K562 (cell line): ENCODE measurements at regions not wholly inside any gene's neighbourhood (a gene's known extent, or its start where the extent isn't known, plus 50 kb on each side); places are given as distances from the start of the nearest gene placed in this dataset.

Experiments
- ELF1 ChIP-seq: fragments of 200-800 bp; sonication (Bioruptor generic); IDR thresholded peaks from 2 replicates; pipeline ENCODE4 v1.6.1; 2016; ENCODE audit warnings: missing genetic modification characterization, missing compliant biosample characterization
- RB1 ChIP-seq: fragments of 450-650 bp; IDR thresholded peaks from 2 replicates; pipeline ENCODE4 v1.6.1; 2017; ENCODE audit warnings: low read depth, mild to moderate bottlenecking
- SP1 ChIP-seq: sonication (generic); formaldehyde crosslinking; IDR thresholded peaks from 2 replicates; pipeline ENCODE4 v1.8.1; 2022; ENCODE audit warnings: mild to moderate bottlenecking, missing genetic modification reagents
- ZFP1 ChIP-seq: fragments of 450-650 bp; formaldehyde crosslinking; IDR thresholded peaks from 2 replicates; pipeline ENCODE4 v1.4.0; 2020; ENCODE audit warnings: mild to moderate bottlenecking, mixed read lengths
- ZNF311 ChIP-seq: fragments of 250-450 bp; sonication (Bioruptor Pico); IDR thresholded peaks from 2 replicates; pipeline ENCODE4 v1.4.0; 2020; ENCODE audit warnings: mild to moderate bottlenecking, moderate library complexity
- ZNF431 ChIP-seq: sonication (generic); formaldehyde crosslinking; IDR thresholded peaks from 2 replicates; pipeline ENCODE4 v1.8.0; 2022; ENCODE audit warnings: mild to moderate bottlenecking, missing genetic modification reagents
- TF ChIP-seq, protein P1 (sequence below), 3 experiments: IDR thresholded peaks in 2 of 3; conservative IDR thresholded peaks in 1 of 3; 2 replicates each; pipeline ENCODE4 v1.5.1; 2011 to 2012; ENCODE audit warnings: low read length in 3 of 3, mild to moderate bottlenecking in 3 of 3, control low read depth in 2 of 3, improper control_type of control experiment in 1 of 3, inconsistent platforms in 1 of 3, low read depth in 1 of 3, mixed read lengths in 1 of 3, moderate library complexity in 1 of 3; ENCODE audit not compliant: insufficient read depth in 2 of 3
- TF ChIP-seq, protein P2 (sequence below), 2 experiments: fragments of 450-650 bp in 1 of 2; sonication (generic) in 1 of 2; formaldehyde crosslinking in 1 of 2; IDR thresholded peaks in 1 of 2; conservative IDR thresholded peaks in 1 of 2; 2 replicates each; pipeline versions ENCODE4 v1.6.1 to v1.8.1; 2016 to 2023; ENCODE audit warnings: mild to moderate bottlenecking in 2 of 2, moderate library complexity in 2 of 2, inconsistent platforms in 1 of 2, missing genetic modification reagents in 1 of 2
- TF ChIP-seq, protein P3 (sequence below): IDR thresholded peaks from 3 replicates; pipeline ENCODE4 v1.6.1; 2011; ENCODE audit warnings: borderline replicate concordance, mild to moderate bottlenecking, moderate library complexity; ENCODE audit not compliant: insufficient read length; ENCODE audit errors: extremely low read depth
- TF ChIP-seq, protein P4 (sequence below), 2 experiments: fragments of 450-650 bp in 1 of 2; IDR thresholded peaks; 2 replicates each; pipeline ENCODE4 v1.6.1; 2011 to 2017; ENCODE audit warnings: low read depth in 2 of 2, antibody characterized with exemption in 1 of 2, borderline replicate concordance in 1 of 2, low read length in 1 of 2, mild to moderate bottlenecking in 1 of 2, mixed read lengths in 1 of 2; ENCODE audit not compliant: control insufficient read depth in 1 of 2

DNA sequence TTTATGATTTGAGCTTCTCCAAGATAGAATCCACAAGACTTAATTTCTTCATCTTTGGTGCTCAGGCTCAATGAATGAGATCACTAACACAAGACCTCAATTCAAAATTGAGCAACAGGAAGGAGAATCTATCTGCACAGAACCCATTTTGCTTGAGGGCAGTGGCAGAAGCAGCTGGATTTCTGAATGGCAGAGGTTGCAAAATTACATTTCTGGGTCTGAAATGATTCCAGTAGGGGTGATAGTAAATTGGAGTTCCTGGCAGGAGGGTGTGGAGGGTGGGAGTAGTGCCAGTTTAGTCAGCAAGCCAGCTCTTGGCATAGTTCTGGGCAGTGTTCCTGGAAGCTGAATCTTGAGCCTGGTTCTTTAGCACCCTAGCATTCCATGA is 281.1 kb downstream of the SLC7A11 start:
- TF ChIP-seq ZNF431 (CRISPR knock-in tag) (no peak), ZNF311 (CRISPR knock-in tag) (no peak), ZFP1 (CRISPR knock-in tag) (no peak), RB1 (no peak), SP1 (CRISPR knock-in tag) (no peak), ELF1 (tag) (no peak)
- TF ChIP-seq, protein P1, sequence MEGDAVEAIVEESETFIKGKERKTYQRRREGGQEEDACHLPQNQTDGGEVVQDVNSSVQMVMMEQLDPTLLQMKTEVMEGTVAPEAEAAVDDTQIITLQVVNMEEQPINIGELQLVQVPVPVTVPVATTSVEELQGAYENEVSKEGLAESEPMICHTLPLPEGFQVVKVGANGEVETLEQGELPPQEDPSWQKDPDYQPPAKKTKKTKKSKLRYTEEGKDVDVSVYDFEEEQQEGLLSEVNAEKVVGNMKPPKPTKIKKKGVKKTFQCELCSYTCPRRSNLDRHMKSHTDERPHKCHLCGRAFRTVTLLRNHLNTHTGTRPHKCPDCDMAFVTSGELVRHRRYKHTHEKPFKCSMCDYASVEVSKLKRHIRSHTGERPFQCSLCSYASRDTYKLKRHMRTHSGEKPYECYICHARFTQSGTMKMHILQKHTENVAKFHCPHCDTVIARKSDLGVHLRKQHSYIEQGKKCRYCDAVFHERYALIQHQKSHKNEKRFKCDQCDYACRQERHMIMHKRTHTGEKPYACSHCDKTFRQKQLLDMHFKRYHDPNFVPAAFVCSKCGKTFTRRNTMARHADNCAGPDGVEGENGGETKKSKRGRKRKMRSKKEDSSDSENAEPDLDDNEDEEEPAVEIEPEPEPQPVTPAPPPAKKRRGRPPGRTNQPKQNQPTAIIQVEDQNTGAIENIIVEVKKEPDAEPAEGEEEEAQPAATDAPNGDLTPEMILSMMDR (IDR thresholded peaks at IDR 0.05 in 2 of 3, conservative IDR thresholded peaks at IDR 0.05 in 1 of 3; ENCODE audit: insufficient read depth in 2 of 3, low read depth in 1 of 3, low read length in 3 of 3) = no peak
- TF ChIP-seq, protein P2, sequence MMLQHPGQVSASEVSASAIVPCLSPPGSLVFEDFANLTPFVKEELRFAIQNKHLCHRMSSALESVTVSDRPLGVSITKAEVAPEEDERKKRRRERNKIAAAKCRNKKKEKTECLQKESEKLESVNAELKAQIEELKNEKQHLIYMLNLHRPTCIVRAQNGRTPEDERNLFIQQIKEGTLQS (IDR thresholded peaks at IDR 0.05) = no peak
- TF ChIP-seq, protein P2 (CRISPR knock-in tag; conservative IDR thresholded peaks at IDR 0.05) = no peak
- TF ChIP-seq, protein P3, sequence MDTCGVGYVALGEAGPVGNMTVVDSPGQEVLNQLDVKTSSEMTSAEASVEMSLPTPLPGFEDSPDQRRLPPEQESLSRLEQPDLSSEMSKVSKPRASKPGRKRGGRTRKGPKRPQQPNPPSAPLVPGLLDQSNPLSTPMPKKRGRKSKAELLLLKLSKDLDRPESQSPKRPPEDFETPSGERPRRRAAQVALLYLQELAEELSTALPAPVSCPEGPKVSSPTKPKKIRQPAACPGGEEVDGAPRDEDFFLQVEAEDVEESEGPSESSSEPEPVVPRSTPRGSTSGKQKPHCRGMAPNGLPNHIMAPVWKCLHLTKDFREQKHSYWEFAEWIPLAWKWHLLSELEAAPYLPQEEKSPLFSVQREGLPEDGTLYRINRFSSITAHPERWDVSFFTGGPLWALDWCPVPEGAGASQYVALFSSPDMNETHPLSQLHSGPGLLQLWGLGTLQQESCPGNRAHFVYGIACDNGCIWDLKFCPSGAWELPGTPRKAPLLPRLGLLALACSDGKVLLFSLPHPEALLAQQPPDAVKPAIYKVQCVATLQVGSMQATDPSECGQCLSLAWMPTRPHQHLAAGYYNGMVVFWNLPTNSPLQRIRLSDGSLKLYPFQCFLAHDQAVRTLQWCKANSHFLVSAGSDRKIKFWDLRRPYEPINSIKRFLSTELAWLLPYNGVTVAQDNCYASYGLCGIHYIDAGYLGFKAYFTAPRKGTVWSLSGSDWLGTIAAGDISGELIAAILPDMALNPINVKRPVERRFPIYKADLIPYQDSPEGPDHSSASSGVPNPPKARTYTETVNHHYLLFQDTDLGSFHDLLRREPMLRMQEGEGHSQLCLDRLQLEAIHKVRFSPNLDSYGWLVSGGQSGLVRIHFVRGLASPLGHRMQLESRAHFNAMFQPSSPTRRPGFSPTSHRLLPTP = no peak
- TF ChIP-seq, protein P4, sequence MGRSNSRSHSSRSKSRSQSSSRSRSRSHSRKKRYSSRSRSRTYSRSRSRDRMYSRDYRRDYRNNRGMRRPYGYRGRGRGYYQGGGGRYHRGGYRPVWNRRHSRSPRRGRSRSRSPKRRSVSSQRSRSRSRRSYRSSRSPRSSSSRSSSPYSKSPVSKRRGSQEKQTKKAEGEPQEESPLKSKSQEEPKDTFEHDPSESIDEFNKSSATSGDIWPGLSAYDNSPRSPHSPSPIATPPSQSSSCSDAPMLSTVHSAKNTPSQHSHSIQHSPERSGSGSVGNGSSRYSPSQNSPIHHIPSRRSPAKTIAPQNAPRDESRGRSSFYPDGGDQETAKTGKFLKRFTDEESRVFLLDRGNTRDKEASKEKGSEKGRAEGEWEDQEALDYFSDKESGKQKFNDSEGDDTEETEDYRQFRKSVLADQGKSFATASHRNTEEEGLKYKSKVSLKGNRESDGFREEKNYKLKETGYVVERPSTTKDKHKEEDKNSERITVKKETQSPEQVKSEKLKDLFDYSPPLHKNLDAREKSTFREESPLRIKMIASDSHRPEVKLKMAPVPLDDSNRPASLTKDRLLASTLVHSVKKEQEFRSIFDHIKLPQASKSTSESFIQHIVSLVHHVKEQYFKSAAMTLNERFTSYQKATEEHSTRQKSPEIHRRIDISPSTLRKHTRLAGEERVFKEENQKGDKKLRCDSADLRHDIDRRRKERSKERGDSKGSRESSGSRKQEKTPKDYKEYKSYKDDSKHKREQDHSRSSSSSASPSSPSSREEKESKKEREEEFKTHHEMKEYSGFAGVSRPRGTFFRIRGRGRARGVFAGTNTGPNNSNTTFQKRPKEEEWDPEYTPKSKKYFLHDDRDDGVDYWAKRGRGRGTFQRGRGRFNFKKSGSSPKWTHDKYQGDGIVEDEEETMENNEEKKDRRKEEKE (IDR thresholded peaks at IDR 0.05; ENCODE audit: borderline replicate concordance in 1 of 2, control insufficient read depth in 1 of 2, low read depth in 2 of 2, low read length in 1 of 2) = no peak
